Transverse colon (tissue), 4 donors: ENCODE measurements at regions not wholly inside any gene's neighbourhood (a gene's known extent, or its start where the extent isn't known, plus 50 kb on each side); places are given as distances from the start of the nearest gene placed in this dataset.

Experiments used
- DNase-seq: peaks from one replicate; pipeline ENCODE4 v3.0.0-alpha.2; 2019
- H3K27ac ChIP-seq, 4 donors: fragments of 200-600 bp; sonication (generic); 2 replicates each; pipeline ENCODE4 v1.5.1; 2016 to 2018; ENCODE audit warnings: inconsistent platforms in 4 of 4
- H3K27me3 ChIP-seq: fragments of 200-600 bp; sonication (generic); 2 replicates; pipeline ENCODE4 v1.5.1; 2017; ENCODE audit warnings: inconsistent platforms
- H3K36me3 ChIP-seq, 4 donors: fragments of 200-600 bp; sonication (generic); 2 replicates each; pipeline ENCODE4 v1.5.1; 2017 to 2019; ENCODE audit warnings: inconsistent platforms in 4 of 4
- H3K4me1 ChIP-seq, 4 donors: fragments of 200-600 bp; sonication (generic); 2 replicates each; pipeline ENCODE4 v1.5.1; 2017 to 2020; ENCODE audit warnings: inconsistent platforms in 4 of 4
- H3K4me3 ChIP-seq, 4 donors: fragments of 200-600 bp; sonication (generic); 1 replicate in 1 of 4; 2 replicates in 3 of 4; pipeline versions ENCODE4 v1.5.1 to v1.6.1; 2017 to 2019; ENCODE audit warnings: inconsistent platforms in 4 of 4
- H3K9me3 ChIP-seq, 2 donors: fragments of 200-600 bp; sonication (generic); 2 replicates each; pipeline ENCODE4 v1.5.1; 2017 to 2019; ENCODE audit warnings: inconsistent platforms in 2 of 2
- EP300 ChIP-seq: sonication (generic); formaldehyde crosslinking; IDR thresholded peaks from one replicate; pipeline ENCODE4 v1.6.1; 2017; ENCODE audit warnings: antibody characterized with exemption, low read depth
- POLR2A ChIP-seq: fragments of 450-650 bp; IDR thresholded peaks from one replicate; pipeline ENCODE4 v1.6.1; 2016; ENCODE audit warnings: antibody characterized with exemption, mild to moderate bottlenecking, moderate library complexity
- POLR2AphosphoS5 ChIP-seq, 3 donors: sonication (generic); formaldehyde crosslinking; IDR thresholded peaks; one replicate each; pipeline ENCODE4 v1.6.1; 2016; ENCODE audit warnings: antibody characterized with exemption in 3 of 3
- WGBS, 2 donors: methylation state at CpG; one replicate each; pipeline ENCODE4 v1.1.5; 2018; ENCODE audit warnings: low coverage in 1 of 2; 5-methylcytosine and 5-hydroxymethylcytosine counted together
- in situ Hi-C, 4 donors: fragments of 200-750 bp; cut with MboI; loops; one replicate each; pipeline versions ENCODE4 v1.15.0 to v1.15.1; 2017; ENCODE audit warnings: low sequenced_read_pairs in 3 of 4, low pct_ligation_motif_present in 1 of 4, low pct_unique_long_range_greater_than_20kb in 1 of 4
- intact Hi-C: fragments of 100-400 bp; cut with DNase I; formaldehyde crosslinking; loops from one replicate; pipeline ENCODE4 v1.15.1; 2023; ENCODE audit warnings: low total_unique reads
- TF ChIP-seq, protein P1 (sequence below), 5 experiments: fragments of 200-600 bp in 3 of 5; fragments of 450-650 bp in 2 of 5; sonication (generic) in 3 of 5; IDR thresholded peaks; 1 replicate in 2 of 5; 2 replicates in 3 of 5; pipeline ENCODE4 v1.5.1; 2016 to 2017; ENCODE audit warnings: antibody characterized with exemption in 5 of 5, inconsistent platforms in 3 of 5, mild to moderate bottlenecking in 2 of 5, moderate library complexity in 1 of 5

DNA sequence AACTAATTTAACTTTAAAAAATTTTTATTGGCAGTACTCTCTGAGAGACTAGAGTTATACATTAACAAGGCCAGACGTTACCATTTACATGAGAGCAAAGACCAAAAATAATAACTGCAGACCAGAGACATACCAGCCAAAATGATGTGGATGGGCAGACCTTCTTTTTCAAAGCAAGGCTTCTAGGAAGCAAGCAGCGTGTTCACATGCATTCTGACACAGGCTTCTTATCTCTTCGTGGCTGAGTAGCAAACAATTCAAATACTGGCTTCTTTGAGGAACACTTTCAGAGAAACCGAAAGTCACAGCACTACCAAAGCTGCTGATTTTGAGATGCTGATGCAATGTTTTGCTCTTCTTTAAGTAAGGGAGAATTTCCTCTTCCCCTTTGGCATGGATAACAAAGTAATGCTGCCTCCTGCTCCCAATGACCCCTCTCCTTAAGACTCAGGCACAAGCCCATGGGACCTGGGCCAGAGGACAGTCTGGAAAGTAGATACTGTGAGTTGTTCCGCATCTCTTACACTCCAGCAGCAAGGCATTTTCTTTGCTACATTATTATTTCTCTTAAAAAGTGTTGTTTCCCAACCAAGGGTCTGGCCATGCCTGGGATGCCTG, 181.9 kb downstream of the MREG start:
- 34% methylated on average over 5 of the region's 5 CpGs; no CpG with 5 or more reads in 1 of the 2 donors for WGBS, 2 donors
- TF ChIP-seq, protein P1, sequence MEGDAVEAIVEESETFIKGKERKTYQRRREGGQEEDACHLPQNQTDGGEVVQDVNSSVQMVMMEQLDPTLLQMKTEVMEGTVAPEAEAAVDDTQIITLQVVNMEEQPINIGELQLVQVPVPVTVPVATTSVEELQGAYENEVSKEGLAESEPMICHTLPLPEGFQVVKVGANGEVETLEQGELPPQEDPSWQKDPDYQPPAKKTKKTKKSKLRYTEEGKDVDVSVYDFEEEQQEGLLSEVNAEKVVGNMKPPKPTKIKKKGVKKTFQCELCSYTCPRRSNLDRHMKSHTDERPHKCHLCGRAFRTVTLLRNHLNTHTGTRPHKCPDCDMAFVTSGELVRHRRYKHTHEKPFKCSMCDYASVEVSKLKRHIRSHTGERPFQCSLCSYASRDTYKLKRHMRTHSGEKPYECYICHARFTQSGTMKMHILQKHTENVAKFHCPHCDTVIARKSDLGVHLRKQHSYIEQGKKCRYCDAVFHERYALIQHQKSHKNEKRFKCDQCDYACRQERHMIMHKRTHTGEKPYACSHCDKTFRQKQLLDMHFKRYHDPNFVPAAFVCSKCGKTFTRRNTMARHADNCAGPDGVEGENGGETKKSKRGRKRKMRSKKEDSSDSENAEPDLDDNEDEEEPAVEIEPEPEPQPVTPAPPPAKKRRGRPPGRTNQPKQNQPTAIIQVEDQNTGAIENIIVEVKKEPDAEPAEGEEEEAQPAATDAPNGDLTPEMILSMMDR (IDR thresholded peaks at IDR 0.05): no peak
- TF ChIP-seq POLR2AphosphoS5 (IDR thresholded peaks at IDR 0.05): no peak
- TF ChIP-seq POLR2A: no peak
- no peak for TF ChIP-seq EP300
- no peaks in the 10 kb centered on the region for H3K36me3 ChIP-seq
- H3K4me1 ChIP-seq: peaks cover 0 to 51% (median 19%) of the 10 kb centered on the region in 4 donors
- in situ Hi-C loops: no loop called here
- H3K27ac ChIP-seq: peak overlapping the region; percentile 54 to 74 (median 68)
- no peaks in the 10 kb centered on the region for H3K27me3 ChIP-seq
- H3K9me3 ChIP-seq: no peaks in the 10 kb centered on the region
- H3K4me3 ChIP-seq: peak overlapping the region in 1 of 4 donors; percentile 13
- intact Hi-C loops: no loop called here
- peak; percentile 19 for DNase-seq

DNA sequence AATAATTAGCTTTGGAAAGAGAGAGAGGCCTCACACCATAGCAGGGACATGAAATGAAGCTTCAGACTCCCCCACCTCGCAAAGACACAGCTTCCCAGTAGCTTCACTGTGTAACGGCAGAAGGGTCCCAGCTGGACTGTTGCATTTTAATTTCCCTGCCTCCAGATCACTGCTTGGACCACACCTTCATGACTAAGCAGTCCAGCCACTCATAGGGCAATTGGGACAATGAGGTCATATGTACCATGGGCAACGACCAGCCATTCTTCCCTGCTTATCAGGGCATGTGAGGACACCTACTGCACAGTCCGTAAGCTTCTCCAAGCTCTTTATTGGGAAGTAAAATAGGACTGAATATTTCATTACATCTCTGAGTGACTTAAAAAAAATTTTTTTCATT, 183.0 kb downstream of the MREG start:
- DNase-seq: peak; percentile 30
- Histone ChIP-seq H3K27me3 (no peaks in the 10 kb centered on the region), H3K27ac (peak overlapping the region in 3 of 4 donors; percentile 54 to 73 (median 64)), H3K4me1 (peaks cover 0 to 49% (median 19%) of the 10 kb centered on the region in 4 donors), H3K4me3 (no peak overlapping the region), H3K36me3 (no peaks in the 10 kb centered on the region), H3K9me3 (no peaks in the 10 kb centered on the region)
- intact Hi-C loops (no loop called here), in situ Hi-C loops (no loop called here)
- WGBS, 2 donors: 54 to 60% methylated on average over 4 of the region's 4 CpGs
- peak in 1 of 3 donors; percentile 22 for TF ChIP-seq POLR2AphosphoS5 (IDR thresholded peaks at IDR 0.05)
- TF ChIP-seq, protein P1 (IDR thresholded peaks at IDR 0.05): no peak

DNA sequence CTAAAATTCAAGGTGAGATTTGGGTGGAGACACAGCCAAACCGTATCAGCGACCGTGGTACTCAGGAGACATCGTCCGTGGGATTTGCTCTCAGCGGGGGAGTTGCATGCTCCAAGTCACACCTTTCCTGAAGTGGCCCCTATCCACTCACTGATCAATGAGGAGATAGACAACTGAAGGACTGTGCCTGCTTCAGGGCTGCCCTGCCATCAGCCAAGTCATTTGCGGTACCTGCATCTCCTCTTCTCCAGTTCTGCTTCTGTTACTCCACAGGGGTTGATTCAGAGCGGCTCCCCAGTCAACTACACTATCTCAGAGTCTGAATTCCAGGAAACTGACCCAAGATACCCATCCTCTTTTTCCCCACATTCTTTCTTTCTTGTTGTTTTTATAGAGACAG, 184.1 kb downstream of the MREG start:
- H3K36me3 ChIP-seq: no peaks in the 10 kb centered on the region
- in situ Hi-C loops: no loop called here
- H3K27ac ChIP-seq: no peak overlapping the region
- intact Hi-C loops: no loop called here
- no peak overlapping the region for H3K4me3 ChIP-seq
- H3K9me3 ChIP-seq: no peaks in the 10 kb centered on the region
- TF ChIP-seq, protein P1 (IDR thresholded peaks at IDR 0.05): no peak
- no peak for TF ChIP-seq EP300
- no peak for TF ChIP-seq POLR2A
- TF ChIP-seq POLR2AphosphoS5 (IDR thresholded peaks at IDR 0.05): no peak
- WGBS, 2 donors: 96% methylated on average over 8 of the region's 8 CpGs; no CpG with 5 or more reads in 1 of the 2 donors
- H3K27me3 ChIP-seq: no peaks in the 10 kb centered on the region
- H3K4me1 ChIP-seq: peaks cover 0 to 49% (median 19%) of the 10 kb centered on the region in 4 donors
- DNase-seq: no peak

DNA sequence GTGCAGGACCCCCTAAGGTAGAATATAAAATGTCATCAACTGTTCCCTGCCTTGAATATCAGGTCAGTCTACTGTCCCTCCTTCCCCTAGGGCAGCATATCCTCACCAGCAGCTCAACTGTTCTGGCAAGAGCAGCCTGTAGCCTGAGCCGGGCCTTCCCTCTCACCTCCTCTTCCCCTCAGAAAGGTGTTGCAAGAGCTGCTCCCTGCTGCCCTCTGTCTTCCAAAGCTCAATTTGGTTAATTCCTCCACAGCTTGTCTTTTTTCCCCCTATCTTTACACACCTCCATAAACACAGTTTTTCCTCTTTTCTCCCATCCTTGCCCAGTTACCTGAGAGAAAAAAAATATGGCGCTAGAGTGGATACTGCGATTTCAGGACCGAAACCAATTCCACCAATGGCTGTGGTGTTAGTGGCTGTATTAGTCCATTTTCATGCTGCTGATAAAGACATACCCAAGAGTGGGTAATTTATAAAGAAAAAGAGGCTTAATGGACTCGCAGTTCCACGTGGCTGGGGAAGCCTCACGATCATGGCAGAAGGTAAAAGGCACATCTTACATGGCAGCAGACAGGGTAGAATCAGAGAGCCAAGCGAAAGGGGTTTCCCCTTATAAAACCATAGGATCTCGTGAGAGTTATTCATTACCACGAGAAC, 184.7 kb downstream of the MREG start:
- Histone ChIP-seq H3K4me3 (no peak overlapping the region), H3K27me3 (no peaks in the 10 kb centered on the region), H3K36me3 (no peaks in the 10 kb centered on the region), H3K9me3 (no peaks in the 10 kb centered on the region), H3K27ac (no peak overlapping the region), H3K4me1 (peaks cover 0 to 43% (median 15%) of the 10 kb centered on the region in 4 donors)
- peak; percentile 58 for DNase-seq
- 68 to 72% methylated on average over 9 to 10 of the region's 10 CpGs for WGBS, 2 donors
- in situ Hi-C loops (no loop called here), intact Hi-C loops (no loop called here)
- no peak for TF ChIP-seq POLR2AphosphoS5 (IDR thresholded peaks at IDR 0.05)
- TF ChIP-seq EP300: no peak
- TF ChIP-seq, protein P1 (IDR thresholded peaks at IDR 0.05): peak; percentile 46 to 67 (median 60)
- TF ChIP-seq POLR2A: no peak
